ENCODE measurements at regions not wholly inside any gene's neighbourhood (a gene's known extent, or its start where the extent isn't known, plus 50 kb on each side); places are given as distances from the start of the nearest gene placed in this dataset.

DNA sequence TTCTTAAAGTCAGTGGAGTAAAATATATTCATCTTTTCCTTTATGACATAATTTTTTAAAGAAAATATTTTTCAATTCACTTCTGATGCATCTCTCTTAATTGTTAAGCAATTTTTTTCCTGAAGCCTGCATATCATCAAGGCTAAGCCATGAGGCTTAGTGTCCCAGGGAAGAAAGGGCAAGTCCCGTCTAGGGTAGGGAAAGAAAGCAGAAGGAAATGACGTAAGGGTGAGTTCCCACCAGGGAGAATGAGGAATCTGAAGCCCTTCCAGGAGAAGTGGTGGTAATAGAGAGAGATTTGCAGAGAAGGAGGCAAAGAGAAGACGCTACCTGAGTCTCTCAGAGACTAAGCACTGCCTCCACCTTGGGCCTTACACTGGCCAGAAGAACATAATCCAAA lies 96.8 kb upstream of the NFE2L3 start:
- Histone ChIP-seq H3K4me3 (ENCODE audit: low read length) (no peak overlapping the region), H3K27me3 (ENCODE audit: control insufficient read depth, insufficient read depth, low read length) (no peaks in the 10 kb centered on the region), H3K36me3 (ENCODE audit: control insufficient read depth, insufficient read depth, low read length) (no peaks in the 10 kb centered on the region), H3K4me1 (ENCODE audit: control insufficient read depth, insufficient read depth, low read length) (no peaks in the 10 kb centered on the region), H3K9ac (ENCODE audit: low read length) (no peak overlapping the region), H3K27ac (ENCODE audit: low read depth, low read length) (no peak overlapping the region)

DNA sequence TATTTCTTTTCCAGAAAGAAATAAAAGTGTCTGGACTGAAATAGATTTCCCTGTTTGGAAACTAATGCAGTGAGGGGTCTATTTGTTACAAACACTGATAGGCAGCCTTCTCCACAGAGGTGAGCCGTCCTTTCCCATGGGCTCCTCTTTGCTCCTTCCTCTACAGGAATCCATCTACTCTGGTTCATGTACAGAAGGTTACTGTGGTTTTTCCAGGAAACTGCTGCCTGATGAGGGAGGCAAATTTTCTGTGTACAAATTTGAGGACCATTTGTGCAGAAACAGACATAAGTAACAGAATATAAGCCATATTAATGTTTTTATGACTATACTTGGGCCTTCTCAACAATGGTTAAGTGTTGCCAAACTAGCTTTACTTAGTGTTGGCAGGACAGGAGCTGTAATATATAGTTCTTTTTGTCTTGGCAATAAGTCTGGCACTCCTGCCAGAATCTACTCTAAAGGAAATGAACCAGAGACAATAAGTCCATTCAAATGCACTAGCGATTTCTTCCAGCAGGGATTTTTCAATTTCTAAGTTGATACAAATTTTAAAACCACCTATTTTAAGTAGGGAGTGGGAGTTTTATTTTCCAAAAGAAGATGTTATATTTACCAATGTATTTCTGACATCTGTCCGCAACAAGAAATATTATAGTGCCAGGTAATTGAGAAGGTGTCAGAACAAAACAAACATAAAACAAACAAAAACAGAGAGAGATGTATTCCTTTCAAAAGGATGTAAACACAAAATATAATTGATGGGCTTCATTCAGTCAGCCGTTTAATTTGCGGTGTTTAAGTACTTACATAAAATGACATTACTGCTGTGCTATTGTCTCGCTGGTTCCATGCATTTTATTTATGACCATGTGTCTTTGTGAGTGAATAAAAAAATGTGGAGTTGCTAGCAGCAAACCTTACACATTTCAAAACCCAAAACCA lies 91.0 kb upstream of the NFE2L3 start:
- H3K36me3 ChIP-seq (ENCODE audit: control insufficient read depth, insufficient read depth, low read length) = no peaks in the 10 kb centered on the region
- no peak overlapping the region for H3K27ac ChIP-seq (ENCODE audit: low read depth, low read length)
- no peaks in the 10 kb centered on the region for H3K4me1 ChIP-seq (ENCODE audit: control insufficient read depth, insufficient read depth, low read length)
- no peak overlapping the region for H3K9ac ChIP-seq (ENCODE audit: low read length)
- H3K4me3 ChIP-seq (ENCODE audit: low read length) = no peak overlapping the region
- peaks cover 2% of the 10 kb centered on the region for H3K27me3 ChIP-seq (ENCODE audit: control insufficient read depth, insufficient read depth, low read length)

DNA sequence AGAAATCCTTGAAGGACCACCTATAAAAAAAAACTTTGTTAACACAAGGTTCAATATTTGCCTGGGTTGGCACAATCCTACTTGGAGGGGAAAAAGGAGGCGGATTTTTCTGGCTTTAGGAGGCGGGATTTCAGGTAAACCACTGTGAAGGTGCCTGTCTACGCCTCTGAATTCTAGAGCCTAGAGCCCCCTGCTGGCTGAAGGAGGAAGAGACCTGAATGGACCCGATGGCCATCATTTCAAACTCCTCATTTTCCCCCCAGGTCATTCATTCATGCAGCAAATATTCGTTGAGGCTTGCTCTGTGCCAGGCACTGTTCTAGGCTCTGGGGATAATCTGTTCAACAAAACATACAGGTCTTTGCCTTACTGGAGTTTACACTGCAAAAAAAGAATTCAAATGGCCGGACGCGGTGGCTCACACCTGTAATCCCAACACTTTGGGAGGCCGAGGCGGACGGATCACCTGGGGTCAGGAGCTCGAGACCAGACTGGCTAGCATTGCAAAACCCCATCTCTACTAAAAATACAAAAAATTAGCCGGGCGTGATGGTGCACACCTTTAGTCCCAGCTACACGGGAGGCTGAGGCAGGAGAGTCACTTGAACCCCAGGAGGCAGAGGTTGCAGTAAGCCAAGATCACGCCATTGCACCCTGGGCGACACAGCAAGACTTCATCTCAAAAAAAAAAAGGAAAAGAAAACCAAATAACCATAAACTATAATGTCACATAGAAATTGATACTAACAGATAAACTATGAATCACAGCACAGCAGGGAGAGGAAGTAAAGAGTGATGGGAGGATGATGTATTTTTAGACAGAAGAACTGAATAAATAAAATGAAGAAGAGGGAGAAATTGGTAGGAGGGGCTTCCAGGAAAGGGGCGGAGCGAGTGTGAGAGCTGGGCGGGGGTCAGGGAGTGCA lies 90.1 kb upstream of the NFE2L3 start:
- Histone ChIP-seq H3K27ac (ENCODE audit: low read depth, low read length) (no peak overlapping the region), H3K4me1 (ENCODE audit: control insufficient read depth, insufficient read depth, low read length) (no peaks in the 10 kb centered on the region), H3K4me3 (ENCODE audit: low read length) (no peak overlapping the region), H3K9ac (ENCODE audit: low read length) (no peak overlapping the region), H3K27me3 (ENCODE audit: control insufficient read depth, insufficient read depth, low read length) (peaks cover 2% of the 10 kb centered on the region), H3K36me3 (ENCODE audit: control insufficient read depth, insufficient read depth, low read length) (no peaks in the 10 kb centered on the region)

DNA sequence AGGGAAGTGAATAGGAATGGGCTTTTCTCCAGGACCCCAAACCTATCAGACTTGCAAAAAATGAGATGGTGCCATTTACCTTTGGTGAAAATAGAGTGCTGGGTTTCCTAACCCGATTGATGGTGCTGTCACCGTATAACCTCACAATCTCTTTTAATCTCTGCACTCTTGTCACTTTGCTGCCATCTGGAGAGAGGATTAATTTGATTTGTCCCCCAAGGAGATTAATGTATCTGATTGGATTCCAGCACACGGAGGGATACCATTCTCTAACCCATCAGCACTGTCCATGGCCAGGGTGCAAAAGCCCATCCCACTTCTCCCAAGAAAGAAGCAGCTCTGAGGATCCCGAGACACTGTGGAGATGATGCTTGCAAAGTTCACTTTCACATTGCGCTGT lies 86.3 kb upstream of the NFE2L3 start:
- no peak overlapping the region for H3K27ac ChIP-seq (ENCODE audit: low read depth, low read length)
- no peak overlapping the region for H3K4me3 ChIP-seq (ENCODE audit: low read length)
- H3K4me1 ChIP-seq (ENCODE audit: control insufficient read depth, insufficient read depth, low read length) = no peaks in the 10 kb centered on the region
- peaks cover 2% of the 10 kb centered on the region for H3K27me3 ChIP-seq (ENCODE audit: control insufficient read depth, insufficient read depth, low read length)
- no peaks in the 10 kb centered on the region for H3K36me3 ChIP-seq (ENCODE audit: control insufficient read depth, insufficient read depth, low read length)
- no peak overlapping the region for H3K9ac ChIP-seq (ENCODE audit: low read length)

DNA sequence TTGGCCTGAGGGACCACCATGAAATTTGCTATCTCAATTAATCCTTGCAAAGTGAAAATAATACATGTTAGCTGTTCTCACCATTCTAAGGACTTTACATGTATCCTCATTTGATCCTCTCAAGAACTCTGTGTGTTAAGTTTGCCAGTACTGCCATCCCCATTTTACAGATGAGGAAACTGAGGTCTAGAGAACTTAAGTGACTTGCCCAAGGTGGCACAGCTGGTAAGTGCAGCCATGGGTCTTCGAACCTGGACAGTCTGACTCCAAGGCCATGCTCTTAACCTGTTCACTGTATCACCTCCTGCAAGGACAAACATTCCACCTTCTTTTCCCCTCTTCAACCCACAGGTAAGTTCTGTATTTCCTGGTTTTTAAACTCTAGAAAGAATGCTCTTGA lies 85.3 kb upstream of the NFE2L3 start:
- no peaks in the 10 kb centered on the region for H3K4me1 ChIP-seq (ENCODE audit: control insufficient read depth, insufficient read depth, low read length)
- no peak overlapping the region for H3K27ac ChIP-seq (ENCODE audit: low read depth, low read length)
- no peaks in the 10 kb centered on the region for H3K36me3 ChIP-seq (ENCODE audit: control insufficient read depth, insufficient read depth, low read length)
- H3K4me3 ChIP-seq (ENCODE audit: low read length) = no peak overlapping the region
- H3K9ac ChIP-seq (ENCODE audit: low read length) = no peak overlapping the region
- peaks cover 2% of the 10 kb centered on the region for H3K27me3 ChIP-seq (ENCODE audit: control insufficient read depth, insufficient read depth, low read length)

DNA sequence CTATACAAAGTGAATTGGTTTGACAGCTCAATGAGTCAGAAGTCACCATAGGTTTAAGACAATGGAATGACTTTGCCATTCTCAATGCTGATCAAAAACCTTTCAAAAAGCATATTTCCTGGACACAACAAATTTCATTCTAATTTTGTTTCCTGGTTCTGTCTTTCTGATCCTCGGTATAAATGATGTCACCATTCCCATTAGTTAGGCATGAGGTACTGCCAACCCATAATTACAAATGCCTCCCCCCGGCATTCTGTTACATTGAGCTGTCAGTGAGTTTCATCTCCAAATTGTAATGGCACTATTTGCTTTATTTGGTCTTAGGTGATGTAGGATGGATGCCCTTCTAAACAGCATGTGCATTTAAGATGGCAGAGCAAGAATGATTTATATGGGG lies 81.7 kb upstream of the NFE2L3 start:
- H3K4me3 ChIP-seq (ENCODE audit: low read length) = no peak overlapping the region
- H3K36me3 ChIP-seq (ENCODE audit: control insufficient read depth, insufficient read depth, low read length) = no peaks in the 10 kb centered on the region
- peaks cover 2% of the 10 kb centered on the region for H3K27me3 ChIP-seq (ENCODE audit: control insufficient read depth, insufficient read depth, low read length)
- no peak overlapping the region for H3K9ac ChIP-seq (ENCODE audit: low read length)
- H3K4me1 ChIP-seq (ENCODE audit: control insufficient read depth, insufficient read depth, low read length) = no peaks in the 10 kb centered on the region
- H3K27ac ChIP-seq (ENCODE audit: low read depth, low read length) = no peak overlapping the region

DNA sequence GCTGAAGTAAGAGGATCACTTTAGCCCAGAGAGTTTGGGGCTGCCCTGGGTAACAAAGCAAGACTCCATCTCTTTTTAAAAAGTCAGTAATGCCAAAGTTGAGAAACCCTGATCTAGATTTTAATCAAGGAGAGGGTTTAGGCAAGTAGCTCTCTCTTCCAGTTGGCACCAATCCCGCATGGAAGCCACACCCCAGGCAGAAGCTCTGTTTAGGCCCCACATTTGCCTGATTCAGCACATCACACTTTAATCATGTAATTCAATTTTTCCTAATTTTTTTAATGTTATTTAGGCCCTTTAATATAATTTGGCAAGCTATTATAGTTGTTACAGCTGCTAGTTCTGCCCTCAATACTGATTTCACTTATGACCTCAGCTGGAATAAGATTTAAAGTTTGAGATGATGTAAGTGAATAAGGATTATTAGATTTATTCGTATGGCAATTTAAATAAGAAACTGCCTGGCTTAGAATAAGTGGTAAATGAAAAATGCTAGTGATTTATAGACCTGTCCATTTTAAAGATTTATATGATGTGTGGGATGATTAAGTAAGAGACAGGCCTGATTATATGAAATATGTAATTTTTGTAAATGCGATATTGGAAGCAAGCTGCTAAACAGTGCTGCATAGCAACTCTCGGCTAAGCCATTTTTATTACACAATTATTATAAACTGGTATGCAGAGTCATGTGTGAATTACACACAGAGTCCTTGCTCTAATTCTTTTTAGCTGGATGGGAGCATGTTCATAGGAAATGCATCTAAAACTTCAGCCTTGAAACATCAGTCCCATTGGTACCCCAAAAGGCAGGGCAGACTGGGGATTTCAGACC lies 80.2 kb upstream of the NFE2L3 start:
- Histone ChIP-seq H3K9ac (ENCODE audit: low read length) (no peak overlapping the region), H3K27ac (ENCODE audit: low read depth, low read length) (no peak overlapping the region), H3K27me3 (ENCODE audit: control insufficient read depth, insufficient read depth, low read length) (no peaks in the 10 kb centered on the region), H3K4me3 (ENCODE audit: low read length) (no peak overlapping the region), H3K4me1 (ENCODE audit: control insufficient read depth, insufficient read depth, low read length) (no peaks in the 10 kb centered on the region), H3K36me3 (ENCODE audit: control insufficient read depth, insufficient read depth, low read length) (no peaks in the 10 kb centered on the region)

DNA sequence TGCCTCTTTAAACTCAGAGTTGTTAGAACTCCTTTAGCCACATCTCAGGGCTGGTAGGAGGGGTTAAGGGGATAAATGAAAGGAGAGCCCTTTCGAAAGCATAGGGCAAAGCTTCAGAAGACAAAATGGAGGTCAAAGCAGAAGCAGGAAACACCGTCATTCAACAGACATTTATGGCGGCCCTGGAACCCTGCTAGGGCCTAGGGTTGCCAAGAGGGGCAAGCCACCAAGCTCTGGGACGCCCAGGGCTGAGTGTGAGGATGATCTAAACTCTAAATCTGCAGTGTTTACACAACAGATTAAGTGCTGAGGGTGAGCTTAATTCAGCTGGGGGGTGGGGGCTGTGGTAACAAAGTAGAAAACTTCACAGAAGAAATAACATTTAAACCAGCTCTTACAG lies 79.0 kb upstream of the NFE2L3 start:
- Histone ChIP-seq H3K4me3 (ENCODE audit: low read length) (no peak overlapping the region), H3K36me3 (ENCODE audit: control insufficient read depth, insufficient read depth, low read length) (no peaks in the 10 kb centered on the region), H3K27ac (ENCODE audit: low read depth, low read length) (no peak overlapping the region), H3K9ac (ENCODE audit: low read length) (no peak overlapping the region), H3K4me1 (ENCODE audit: control insufficient read depth, insufficient read depth, low read length) (no peaks in the 10 kb centered on the region), H3K27me3 (ENCODE audit: control insufficient read depth, insufficient read depth, low read length) (no peaks in the 10 kb centered on the region)

DNA sequence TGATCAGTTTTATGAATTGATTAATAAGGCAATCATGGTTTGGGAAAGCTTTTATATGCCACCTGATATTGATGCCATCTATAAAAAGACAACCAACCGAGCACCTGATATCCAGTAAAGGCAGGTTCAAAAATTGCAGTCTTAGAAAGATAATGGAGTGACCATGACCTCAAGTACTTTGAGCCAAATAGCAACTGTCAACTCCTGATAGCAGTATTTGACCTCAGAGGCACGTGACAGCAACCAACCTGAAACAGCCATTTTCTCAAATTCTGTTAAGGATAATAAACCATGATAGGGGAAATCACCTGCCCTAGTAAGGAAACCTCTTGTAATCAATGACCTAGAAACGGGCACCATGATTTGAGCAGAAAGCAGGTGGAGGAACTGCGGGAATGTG lies 77.1 kb upstream of the NFE2L3 start:
- Histone ChIP-seq H3K9ac (ENCODE audit: low read length) (no peak overlapping the region), H3K4me3 (ENCODE audit: low read length) (no peak overlapping the region), H3K4me1 (ENCODE audit: control insufficient read depth, insufficient read depth, low read length) (no peaks in the 10 kb centered on the region), H3K27ac (ENCODE audit: low read depth, low read length) (no peak overlapping the region), H3K36me3 (ENCODE audit: control insufficient read depth, insufficient read depth, low read length) (no peaks in the 10 kb centered on the region), H3K27me3 (ENCODE audit: control insufficient read depth, insufficient read depth, low read length) (no peaks in the 10 kb centered on the region)

DNA sequence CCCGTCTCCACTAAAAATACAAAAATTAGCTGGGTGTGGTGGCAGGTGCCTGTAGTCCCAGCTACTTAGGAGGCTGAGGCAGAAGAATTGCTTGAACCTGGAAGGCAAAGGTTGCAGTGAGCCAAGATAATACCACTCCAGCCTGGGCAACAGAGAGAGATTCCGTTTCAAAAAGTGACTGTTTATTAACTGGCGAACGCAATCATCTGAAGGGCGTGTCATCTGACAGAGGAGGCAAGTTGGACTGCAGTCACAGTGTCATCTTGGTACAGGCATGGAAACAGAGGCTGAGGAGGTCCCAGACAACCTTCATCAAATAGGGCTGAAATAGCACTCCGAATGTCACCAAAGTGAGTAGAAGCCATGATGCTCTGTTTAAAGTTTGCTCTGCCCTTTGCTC lies 75.3 kb upstream of the NFE2L3 start:
- H3K36me3 ChIP-seq (ENCODE audit: control insufficient read depth, insufficient read depth, low read length) = no peaks in the 10 kb centered on the region
- H3K4me1 ChIP-seq (ENCODE audit: control insufficient read depth, insufficient read depth, low read length) = no peaks in the 10 kb centered on the region
- peaks cover 3% of the 10 kb centered on the region for H3K27me3 ChIP-seq (ENCODE audit: control insufficient read depth, insufficient read depth, low read length)
- H3K4me3 ChIP-seq (ENCODE audit: low read length) = no peak overlapping the region
- no peak overlapping the region for H3K9ac ChIP-seq (ENCODE audit: low read length)
- H3K27ac ChIP-seq (ENCODE audit: low read depth, low read length) = no peak overlapping the region

DNA sequence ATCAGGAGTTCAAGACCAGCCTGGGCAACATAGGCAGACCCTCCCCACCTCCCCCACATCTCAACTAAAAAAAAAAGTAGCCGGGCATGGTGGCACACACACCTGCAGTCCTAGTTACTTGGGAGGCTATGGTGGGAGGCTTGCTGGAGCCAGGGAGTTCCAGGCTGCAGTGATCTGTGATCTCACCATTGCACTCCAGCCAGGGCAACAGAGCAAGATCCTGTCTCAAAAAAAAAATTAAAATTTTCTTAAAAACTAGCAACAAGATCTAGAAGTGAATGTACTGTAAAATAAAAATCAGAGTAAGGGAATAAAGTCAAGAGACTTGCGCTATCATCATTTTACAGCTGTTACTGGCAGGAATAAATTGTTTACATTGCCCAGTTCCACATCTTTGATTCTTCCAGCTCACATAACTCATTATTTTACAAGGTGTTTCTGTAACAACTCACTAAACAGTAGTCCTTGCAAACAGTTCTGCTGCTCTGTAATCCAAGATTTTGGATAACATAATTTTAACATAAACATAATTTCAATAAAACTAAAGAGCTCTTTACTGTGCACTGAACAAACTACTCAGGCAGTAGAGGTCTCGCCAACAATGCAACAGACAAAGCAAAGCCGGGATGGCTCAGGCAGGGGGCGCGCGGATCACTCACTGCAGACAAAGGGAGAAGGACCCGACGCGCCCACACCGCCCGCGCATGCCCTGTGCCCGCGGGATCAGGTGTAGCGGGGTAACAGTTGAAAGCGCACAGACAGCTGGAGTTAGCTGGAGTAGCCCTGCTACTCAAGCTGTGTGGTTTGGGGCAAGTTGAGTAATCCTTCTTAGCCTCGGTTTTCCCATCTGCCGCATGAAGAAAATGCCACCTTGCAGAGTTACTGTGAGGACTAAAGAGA lies 73.3 kb upstream of the NFE2L3 start:
- Histone ChIP-seq H3K9ac (ENCODE audit: low read length) (no peak overlapping the region), H3K27me3 (ENCODE audit: control insufficient read depth, insufficient read depth, low read length) (peaks cover 6% of the 10 kb centered on the region), H3K4me1 (ENCODE audit: control insufficient read depth, insufficient read depth, low read length) (no peaks in the 10 kb centered on the region), H3K36me3 (ENCODE audit: control insufficient read depth, insufficient read depth, low read length) (no peaks in the 10 kb centered on the region), H3K27ac (ENCODE audit: low read depth, low read length) (no peak overlapping the region), H3K4me3 (ENCODE audit: low read length) (peak overlapping the region; percentile 6)

Measured in rectal smooth muscle tissue (tissue), 1 donor.